B cell (primary cell): ENCODE measurements at regions not wholly inside any gene's neighbourhood (a gene's known extent, or its start where the extent isn't known, plus 50 kb on each side); places are given as distances from the start of the nearest gene placed in this dataset.

ENCODE experiments used
- CTCF ChIP-seq: fragments of 200-600 bp; IDR thresholded peaks from one replicate; pipeline ENCODE4 v1.8.0; 2022; ENCODE audit warnings: antibody characterized with exemption, mild to moderate bottlenecking
- EZH2 ChIP-seq: IDR thresholded peaks from 2 replicates; pipeline ENCODE4 v1.6.1; 2012; ENCODE audit warnings: borderline replicate concordance, low read depth, mild to moderate bottlenecking, moderate library complexity, low read length; ENCODE audit not compliant: insufficient read depth, poor library complexity, severe bottlenecking

- TF ChIP-seq CTCF (no peak), EZH2 (no peak)
Observed at GRCh38 chr12:46435625-46436024, 63.1 kb upstream of the SLC38A2 start.
